ENCODE measurements at regions not wholly inside any gene's neighbourhood (a gene's known extent, or its start where the extent isn't known, plus 50 kb on each side); places are given as distances from the start of the nearest gene placed in this dataset.

GRCh38 chr22:26848244-26848920 is 191.0 kb downstream of the MIAT start:
- no peak for DNase-seq

- no peak for DNase-seq
Observed at GRCh38 chr22:26849575-26849974, 192.2 kb downstream of the MIAT start.

GRCh38 chr22:26851125-26851524 is 193.7 kb downstream of the MIAT start:
- DNase-seq = no peak

GRCh38 chr22:26852176-26852575 is 194.8 kb downstream of the MIAT start:
- DNase-seq = no peak

- no peak for DNase-seq
Observed at GRCh38 chr22:26853071-26853470, 195.7 kb downstream of the MIAT start.

GRCh38 chr22:26853495-26853894 is 196.1 kb downstream of the MIAT start:
- DNase-seq = no peak

- DNase-seq = no peak
Observed at GRCh38 chr22:26857169-26857568, 199.8 kb downstream of the MIAT start.

- no peak for DNase-seq
Observed at GRCh38 chr22:26860301-26860700, 202.9 kb downstream of the MIAT start.

- no peak for DNase-seq
Observed at GRCh38 chr22:26865021-26865420, 207.6 kb downstream of the MIAT start.

- DNase-seq = no peak
Observed at GRCh38 chr22:26883393-26883792, 226.0 kb downstream of the MIAT start.

- DNase-seq = no peak
Observed at GRCh38 chr22:26884921-26885320, 227.5 kb downstream of the MIAT start.

GRCh38 chr22:26885441-26886261 is 228.3 kb downstream of the MIAT start:
- no peak for DNase-seq

- no peak for DNase-seq
Observed at GRCh38 chr22:26887456-26887855, 230.1 kb downstream of the MIAT start.

- no peak for DNase-seq
Observed at GRCh38 chr22:26887916-26888315, 230.5 kb downstream of the MIAT start.

- no peak for DNase-seq
Observed at GRCh38 chr22:26888887-26889286, 231.5 kb downstream of the MIAT start.

GRCh38 chr22:26889802-26890201 is 232.4 kb downstream of the MIAT start:
- DNase-seq = no peak

- no peak for DNase-seq
Observed at GRCh38 chr22:26890870-26891269, 233.5 kb downstream of the MIAT start.

- DNase-seq = no peak
Observed at GRCh38 chr22:26891429-26891828, 234.0 kb downstream of the MIAT start.

- no peak for DNase-seq
Observed at GRCh38 chr22:26892166-26893041, 235.0 kb downstream of the MIAT start.

GRCh38 chr22:26893173-26894110 is 236.1 kb downstream of the MIAT start:
- DNase-seq = no peak

- DNase-seq = no peak
Observed at GRCh38 chr22:26894362-26894761, 237.0 kb downstream of the MIAT start.
